H9 (cell line): ENCODE measurements at regions not wholly inside any gene's neighbourhood (a gene's known extent, or its start where the extent isn't known, plus 50 kb on each side); places are given as distances from the start of the nearest gene placed in this dataset.

Experiments
- DNase-seq: peaks from one replicate; pipeline ENCODE4 v3.0.0-alpha.2; 2017
- H2AFZ ChIP-seq: one replicate; pipeline ENCODE4 v1.6.1; 2013; ENCODE audit warnings: mild to moderate bottlenecking, low read length, control low read depth, moderate library complexity
- H2AK5ac ChIP-seq: 2 replicates; pipeline ENCODE4 v1.6.1; 2013; ENCODE audit warnings: low read length, control low read depth, mixed read lengths; ENCODE audit not compliant: insufficient read length
- H2BK120ac ChIP-seq: one replicate; pipeline ENCODE4 v1.6.1; 2013; ENCODE audit warnings: low read depth, mild to moderate bottlenecking, low read length, control low read depth, inconsistent platforms; ENCODE audit not compliant: poor library complexity, severe bottlenecking
- H2BK12ac ChIP-seq: 2 replicates; pipeline ENCODE4 v1.6.1; 2013; ENCODE audit warnings: low read length, control low read depth, mixed read lengths, low read depth; ENCODE audit not compliant: insufficient read length
- H2BK15ac ChIP-seq: 2 replicates; pipeline ENCODE4 v1.6.1; 2013; ENCODE audit warnings: low read depth, low read length, control low read depth
- H2BK20ac ChIP-seq: one replicate; pipeline ENCODE4 v1.6.1; 2013; ENCODE audit warnings: low read depth, mild to moderate bottlenecking, low read length, control low read depth, inconsistent platforms; ENCODE audit not compliant: poor library complexity, severe bottlenecking
- H2BK5ac ChIP-seq: 2 replicates; pipeline ENCODE4 v1.6.1; 2013; ENCODE audit warnings: low read length, control low read depth, mixed read lengths; ENCODE audit not compliant: insufficient read length
- H3K14ac ChIP-seq: 2 replicates; pipeline ENCODE4 v1.6.1; 2013; ENCODE audit warnings: low read length, control low read depth; ENCODE audit not compliant: insufficient read depth
- H3K18ac ChIP-seq: 2 replicates; pipeline ENCODE4 v1.6.1; 2013; ENCODE audit warnings: low read depth, mild to moderate bottlenecking, mixed read lengths, low read length, control low read depth; ENCODE audit not compliant: insufficient read length
- H3K23ac ChIP-seq: 2 replicates; pipeline ENCODE4 v1.6.1; 2013; ENCODE audit warnings: low read length, control low read depth, mixed read lengths, low read depth; ENCODE audit not compliant: insufficient read length
- H3K23me2 ChIP-seq: 2 replicates; pipeline ENCODE4 v1.6.1; 2013; ENCODE audit warnings: low read depth, mild to moderate bottlenecking, mixed read lengths, low read length, control low read depth; ENCODE audit not compliant: insufficient read length, poor library complexity, severe bottlenecking
- H3K27ac ChIP-seq: 2 replicates; pipeline ENCODE4 v1.5.1; 2013; ENCODE audit warnings: low read length, control low read depth, mixed read lengths, low read depth; ENCODE audit not compliant: insufficient read length
- H3K27me3 ChIP-seq: 2 replicates; pipeline ENCODE4 v1.6.1; 2013; ENCODE audit warnings: low read length, control low read depth, inconsistent platforms; ENCODE audit not compliant: insufficient read depth
- H3K4ac ChIP-seq: 2 replicates; pipeline ENCODE4 v1.6.1; 2013; ENCODE audit warnings: low read depth, mild to moderate bottlenecking, control low read depth, inconsistent platforms, low read length, moderate library complexity
- H3K4me1 ChIP-seq: 2 replicates; pipeline ENCODE4 v1.6.1; 2013; ENCODE audit warnings: low read length, control low read depth, inconsistent platforms; ENCODE audit not compliant: insufficient read depth
- H3K4me2 ChIP-seq: 2 replicates; pipeline ENCODE4 v1.6.1; 2013; ENCODE audit warnings: low read length, control low read depth, mixed read lengths; ENCODE audit not compliant: insufficient read length, insufficient read depth
- H3K56ac ChIP-seq: 2 replicates; pipeline ENCODE4 v1.6.1; 2013; ENCODE audit warnings: low read depth, mild to moderate bottlenecking, mixed read lengths, low read length, control low read depth; ENCODE audit not compliant: insufficient read length
- H3K79me1 ChIP-seq: 2 replicates; pipeline ENCODE4 v1.6.1; 2013; ENCODE audit warnings: low read depth, mild to moderate bottlenecking, moderate library complexity, low read length, control low read depth, inconsistent platforms; ENCODE audit not compliant: insufficient read depth, poor library complexity, severe bottlenecking
- H3K79me2 ChIP-seq: 2 replicates; pipeline ENCODE4 v1.6.1; 2013; ENCODE audit warnings: low read length, control low read depth, inconsistent platforms; ENCODE audit not compliant: insufficient read depth
- H3K9ac ChIP-seq: 2 replicates; pipeline ENCODE4 v1.6.1; 2013; ENCODE audit warnings: low read length, control low read depth, mixed read lengths; ENCODE audit not compliant: insufficient read length; ENCODE audit errors: extremely low read depth
- H3K9me3 ChIP-seq: one replicate; pipeline ENCODE4 v1.6.1; 2013; ENCODE audit warnings: low read depth, low read length, inconsistent platforms; ENCODE audit not compliant: control insufficient read depth
- H3T11ph ChIP-seq: one replicate; pipeline ENCODE4 v1.6.1; 2013; ENCODE audit warnings: mild to moderate bottlenecking, low read length, control low read depth, inconsistent platforms
- H4K20me1 ChIP-seq: one replicate; pipeline ENCODE4 v1.6.1; 2013; ENCODE audit not compliant: control insufficient read depth, insufficient read length, insufficient read depth
- H4K5ac ChIP-seq: 2 replicates; pipeline ENCODE4 v1.6.1; 2013; ENCODE audit warnings: low read depth, mild to moderate bottlenecking, mixed read lengths, low read length, control low read depth; ENCODE audit not compliant: insufficient read length
- H4K8ac ChIP-seq: replicated peaks from 2 replicates; pipeline ENCODE4 v1.6.1; 2013; ENCODE audit warnings: low read length, control low read depth, mixed read lengths, low read depth; ENCODE audit not compliant: insufficient read length
- H4K91ac ChIP-seq: 2 replicates; pipeline ENCODE4 v1.6.1; 2013; ENCODE audit warnings: low read depth, mild to moderate bottlenecking, moderate library complexity, mixed read lengths, low read length, control low read depth; ENCODE audit not compliant: insufficient read length
- H3K27ac Mint-ChIP-seq, 3 experiments: 2 replicates in 2 of 3; 3 replicates in 1 of 3; pipeline ENCODE4 v1.8.0; 2020 to 2021; ENCODE audit warnings: mixed read lengths in 3 of 3, mild to moderate bottlenecking in 1 of 3, moderate library complexity in 1 of 3
- H3K27me3 Mint-ChIP-seq: 2 replicates; pipeline ENCODE4 v1.8.0; 2021; ENCODE audit warnings: low read depth, mild to moderate bottlenecking, moderate library complexity, mixed read lengths
- H3K36me3 Mint-ChIP-seq, 3 experiments: 2 replicates in 2 of 3; 3 replicates in 1 of 3; pipeline ENCODE4 v1.8.0; 2020 to 2021; ENCODE audit warnings: low read depth in 3 of 3, mixed read lengths in 3 of 3; ENCODE audit not compliant: insufficient read depth in 1 of 3
- H3K4me1 Mint-ChIP-seq, 2 experiments: 2 replicates each; pipeline ENCODE4 v1.8.0; 2020; ENCODE audit warnings: mixed read lengths in 2 of 2
- H3K4me3 Mint-ChIP-seq, 2 experiments: 2 replicates in 1 of 2; 3 replicates in 1 of 2; pipeline ENCODE4 v1.8.0; 2020 to 2021; ENCODE audit warnings: mild to moderate bottlenecking in 2 of 2, mixed read lengths in 2 of 2, moderate library complexity in 1 of 2
- H3K9me3 Mint-ChIP-seq, 2 experiments: 2 replicates in 1 of 2; 3 replicates in 1 of 2; pipeline ENCODE4 v1.8.0; 2020; ENCODE audit warnings: mild to moderate bottlenecking in 2 of 2, mixed read lengths in 2 of 2, moderate library complexity in 1 of 2
- CTCF ChIP-seq: fragments of 200-600 bp; sonication (generic); conservative IDR thresholded peaks from 3 replicates; pipeline ENCODE4 v1.8.0; 2021; ENCODE audit warnings: antibody characterized with exemption, mild to moderate bottlenecking
- WGBS: extraction: QIAGEN DNeasy Blood & Tissue Kit; methylation state at CpG from one replicate; pipeline ENCODE4 v1.1.7; 2013; ENCODE audit warnings: missing lambda C conversion rate, low lambda C conversion rate, mixed read lengths; ENCODE audit not compliant: insufficient read length; ENCODE audit errors: extremely low coverage; 5-methylcytosine and 5-hydroxymethylcytosine counted together

- Histone ChIP-seq H3K14ac (no peak overlapping the region), H4K8ac (no peak overlapping the region), H3K23me2 (no peaks in the 10 kb centered on the region), H3K79me1 (no peaks in the 10 kb centered on the region), H2BK120ac (no peak overlapping the region), H3K56ac (no peak overlapping the region), H2AK5ac (no peak overlapping the region), H3K27ac (no peak overlapping the region), H2BK20ac (no peak overlapping the region), H3K4me2 (no peak overlapping the region), H3K4ac (no peak overlapping the region), H4K5ac (no peak overlapping the region), H3K23ac (no peak overlapping the region), H2BK5ac (no peak overlapping the region), H3K4me1 (no peaks in the 10 kb centered on the region), H4K20me1 (no peaks in the 10 kb centered on the region), H3K18ac (no peak overlapping the region), H2BK12ac (no peak overlapping the region), H2AFZ (no peak overlapping the region), H3K9me3 (no peaks in the 10 kb centered on the region), H3K79me2 (no peaks in the 10 kb centered on the region), H2BK15ac (no peak overlapping the region; the same call in 1 of the 2 replicates), H4K91ac (no peak overlapping the region), H3K9ac (no peak overlapping the region), H3T11ph (no peak overlapping the region), H3K27me3 (no peaks in the 10 kb centered on the region)
- DNase-seq = no peak
- no peaks in the 10 kb centered on the region for H3K9me3 Mint-ChIP-seq
- no CpG with 5 or more reads among the region's 7 CpGs for WGBS
- no peaks in the 10 kb centered on the region for H3K36me3 Mint-ChIP-seq
- H3K4me1 Mint-ChIP-seq = peaks cover 6 to 13% of the 10 kb centered on the region in 2 experiments
- no peaks in the 10 kb centered on the region for H3K27me3 Mint-ChIP-seq
- peak overlapping the region in 2 of 3 experiments; percentile 4 to 86; a peak in 4 of 7 replicates for H3K27ac Mint-ChIP-seq
- H3K4me3 Mint-ChIP-seq = no peak overlapping the region
- TF ChIP-seq CTCF = no peak
These were observed 240.9 kb downstream of the TUSC7 start for GRCh38 chr3:116950301-116951055.
